ENCODE measurements at regions not wholly inside any gene's neighbourhood (a gene's known extent, or its start where the extent isn't known, plus 50 kb on each side); places are given as distances from the start of the nearest gene placed in this dataset.

DNA sequence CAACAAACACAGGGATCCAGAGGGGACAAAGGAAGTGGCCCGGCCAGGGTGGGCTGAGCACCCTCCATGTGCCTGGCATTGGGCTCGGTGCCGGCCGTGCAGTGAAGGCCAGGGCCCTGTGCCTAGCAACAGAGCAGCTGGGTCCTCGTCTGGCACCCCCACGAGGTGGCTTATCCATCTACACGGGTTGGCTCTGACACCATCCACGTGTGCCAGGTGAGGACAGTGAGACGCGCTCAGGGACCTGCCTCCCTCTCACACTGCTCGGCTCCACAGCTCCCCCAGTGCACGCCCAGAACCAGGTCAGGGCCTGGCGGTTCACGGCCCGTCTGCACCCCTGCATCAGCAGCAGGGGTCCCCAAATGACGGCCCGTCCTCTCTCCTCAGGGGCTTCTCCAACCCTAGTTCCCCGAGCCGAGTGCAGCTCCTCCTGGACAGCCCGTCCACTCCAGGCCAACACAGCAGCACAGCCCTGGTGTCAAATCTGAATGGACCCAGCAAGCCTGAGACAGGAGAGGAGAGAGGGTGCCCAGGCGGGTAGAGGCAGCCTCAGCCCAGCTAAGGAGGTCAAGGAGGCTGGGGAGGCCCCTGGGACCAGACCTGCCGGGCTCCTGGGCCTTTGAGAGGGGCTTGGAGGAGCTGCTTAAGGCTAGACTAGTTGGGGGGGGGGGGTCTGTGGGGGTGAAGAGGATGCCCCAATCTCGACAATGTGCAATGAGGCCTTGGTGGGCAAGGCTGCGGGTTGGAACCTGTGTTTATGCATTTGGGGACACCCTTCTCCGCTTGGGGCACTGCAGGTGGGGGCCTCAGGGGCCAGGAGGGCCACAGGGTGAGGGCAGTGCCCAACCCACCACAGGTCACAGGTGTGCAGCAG lies 113.6 kb downstream of the FAM53A start:
- H3K9me3 ChIP-seq (ENCODE audit: low read depth), result no peaks in the 10 kb centered on the region
- peaks cover 16% of the 10 kb centered on the region for H3K4me1 ChIP-seq (ENCODE audit: low read depth)
- DNase-seq (ENCODE audit: low read depth in 1 of 2, low spot score in 1 of 2), result no peak
- H3K36me3 ChIP-seq, result no peaks in the 10 kb centered on the region
- no peak overlapping the region for H3K4me3 ChIP-seq
- TF ChIP-seq, protein P1, sequence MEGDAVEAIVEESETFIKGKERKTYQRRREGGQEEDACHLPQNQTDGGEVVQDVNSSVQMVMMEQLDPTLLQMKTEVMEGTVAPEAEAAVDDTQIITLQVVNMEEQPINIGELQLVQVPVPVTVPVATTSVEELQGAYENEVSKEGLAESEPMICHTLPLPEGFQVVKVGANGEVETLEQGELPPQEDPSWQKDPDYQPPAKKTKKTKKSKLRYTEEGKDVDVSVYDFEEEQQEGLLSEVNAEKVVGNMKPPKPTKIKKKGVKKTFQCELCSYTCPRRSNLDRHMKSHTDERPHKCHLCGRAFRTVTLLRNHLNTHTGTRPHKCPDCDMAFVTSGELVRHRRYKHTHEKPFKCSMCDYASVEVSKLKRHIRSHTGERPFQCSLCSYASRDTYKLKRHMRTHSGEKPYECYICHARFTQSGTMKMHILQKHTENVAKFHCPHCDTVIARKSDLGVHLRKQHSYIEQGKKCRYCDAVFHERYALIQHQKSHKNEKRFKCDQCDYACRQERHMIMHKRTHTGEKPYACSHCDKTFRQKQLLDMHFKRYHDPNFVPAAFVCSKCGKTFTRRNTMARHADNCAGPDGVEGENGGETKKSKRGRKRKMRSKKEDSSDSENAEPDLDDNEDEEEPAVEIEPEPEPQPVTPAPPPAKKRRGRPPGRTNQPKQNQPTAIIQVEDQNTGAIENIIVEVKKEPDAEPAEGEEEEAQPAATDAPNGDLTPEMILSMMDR (IDR thresholded peaks at IDR 0.05; ENCODE audit: low read depth, low read length), result no peak
- H3K27ac ChIP-seq, result no peak overlapping the region
- H3K27me3 ChIP-seq, result no peaks in the 10 kb centered on the region

DNA sequence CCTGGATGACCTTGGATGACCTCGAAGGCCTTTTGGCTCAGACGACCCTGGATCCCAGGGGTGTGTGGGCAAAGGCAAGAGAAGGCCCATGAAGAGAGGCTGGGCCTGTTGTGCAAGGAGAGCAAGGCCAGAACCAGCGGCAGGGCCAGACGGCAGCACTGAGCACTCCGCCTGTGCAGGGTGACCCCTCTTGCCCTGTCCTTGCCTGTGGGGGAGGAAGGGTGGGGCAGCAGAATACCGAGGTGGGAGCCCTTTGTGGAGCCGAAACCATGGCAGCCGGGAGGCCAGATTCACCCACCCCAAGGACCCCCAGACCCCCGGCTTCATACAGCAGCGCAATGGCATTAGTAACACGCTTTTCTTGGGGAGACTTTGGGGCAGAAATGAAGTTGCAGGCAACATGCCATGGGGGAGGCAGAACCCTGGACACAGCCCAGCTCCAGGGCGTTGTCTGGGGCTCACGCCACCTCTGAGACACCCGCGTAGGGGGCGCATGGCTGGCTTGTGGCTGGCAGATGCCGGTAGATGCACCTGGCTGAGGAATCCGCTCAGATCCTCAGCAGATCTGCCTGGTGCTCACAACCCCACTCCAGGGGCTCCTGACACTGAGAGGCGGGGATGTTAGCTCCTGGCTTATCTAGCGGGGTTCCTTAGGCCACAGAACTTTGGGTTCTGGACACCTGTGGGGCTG lies 114.5 kb downstream of the FAM53A start:
- H3K27me3 ChIP-seq, result no peaks in the 10 kb centered on the region
- no peak overlapping the region for H3K4me3 ChIP-seq
- no peak overlapping the region for H3K27ac ChIP-seq
- DNase-seq (ENCODE audit: low read depth in 1 of 2, low spot score in 1 of 2), result no peak
- H3K9me3 ChIP-seq (ENCODE audit: low read depth), result no peaks in the 10 kb centered on the region
- no peaks in the 10 kb centered on the region for H3K36me3 ChIP-seq
- TF ChIP-seq, protein P1 (IDR thresholded peaks at IDR 0.05; ENCODE audit: low read depth, low read length), result no peak
- peaks cover 16% of the 10 kb centered on the region for H3K4me1 ChIP-seq (ENCODE audit: low read depth)

DNA sequence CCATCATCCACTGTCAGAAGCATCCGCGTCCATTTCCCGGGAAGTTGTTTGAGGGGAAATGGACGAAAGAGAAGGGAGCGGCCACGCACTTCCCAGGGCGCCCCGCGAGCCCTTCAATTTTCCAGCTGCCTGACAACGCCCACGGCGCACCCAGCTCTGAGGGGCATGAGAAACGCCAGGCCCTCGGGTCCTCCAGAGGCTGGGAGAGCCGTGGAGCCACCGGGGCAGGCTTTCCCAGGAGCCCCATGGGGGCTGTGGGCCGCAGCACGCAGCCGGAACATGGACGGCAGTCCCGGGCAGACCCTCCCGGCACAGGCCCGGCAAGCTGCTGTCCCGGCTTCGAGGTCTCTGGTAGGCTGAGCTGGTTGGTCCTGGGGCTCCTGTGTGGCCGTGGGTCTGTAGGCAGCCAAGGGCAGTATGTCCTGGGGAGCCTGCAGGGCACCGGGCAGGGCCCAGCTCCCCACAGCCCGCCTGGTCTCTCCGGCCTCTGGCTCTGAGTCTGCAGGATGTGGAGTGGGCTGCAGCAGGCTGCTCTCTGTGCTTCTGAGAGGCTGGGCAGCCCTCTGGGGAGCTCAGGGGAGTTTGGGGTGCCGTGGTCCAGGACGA lies 115.2 kb downstream of the FAM53A start:
- DNase-seq (ENCODE audit: low read depth in 1 of 2, low spot score in 1 of 2), result no peak
- Histone ChIP-seq H3K27ac (no peak overlapping the region), H3K27me3 (no peaks in the 10 kb centered on the region), H3K36me3 (no peaks in the 10 kb centered on the region), H3K4me3 (no peak overlapping the region), H3K4me1 (ENCODE audit: low read depth) (peaks cover 16% of the 10 kb centered on the region), H3K9me3 (ENCODE audit: low read depth) (no peaks in the 10 kb centered on the region)
- TF ChIP-seq, protein P1 (IDR thresholded peaks at IDR 0.05; ENCODE audit: low read depth, low read length), result no peak

DNA sequence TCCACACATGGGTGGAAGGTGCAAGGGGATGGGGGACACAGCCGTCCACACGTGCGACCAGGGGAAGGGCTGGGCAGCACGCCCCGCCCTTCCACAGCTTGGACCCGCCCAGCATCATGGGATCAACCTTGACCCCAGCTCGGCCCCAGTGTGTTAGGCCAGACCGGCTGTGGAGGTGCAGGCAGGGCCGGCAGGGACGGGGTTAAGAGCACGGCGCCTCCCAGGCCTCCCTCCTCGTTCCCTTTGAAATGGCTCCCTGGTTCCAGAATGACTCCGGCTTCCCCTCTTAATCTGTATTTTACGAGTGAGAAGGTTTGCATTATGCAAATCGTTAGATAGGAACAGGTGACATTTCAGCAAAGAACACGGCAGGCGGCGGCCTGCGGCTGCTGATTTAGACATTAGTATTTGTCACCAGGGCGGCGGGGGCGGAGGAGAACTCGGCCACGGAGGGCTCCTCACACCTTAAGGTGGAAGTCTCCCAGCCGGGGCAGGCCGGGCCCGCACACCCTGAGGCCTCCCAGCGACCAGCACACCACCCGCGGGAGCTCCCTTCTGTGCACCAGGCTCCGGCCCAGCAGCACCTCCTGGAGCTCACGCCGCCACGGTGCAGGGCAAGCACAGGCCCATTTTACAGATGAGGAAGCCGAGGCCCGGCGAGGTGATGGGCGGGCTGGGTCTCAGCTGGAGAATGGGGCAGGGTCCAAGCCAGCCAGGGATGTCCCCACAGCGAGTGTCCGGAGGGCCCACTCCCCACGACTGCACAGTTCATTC lies 116.1 kb downstream of the FAM53A start:
- H3K4me3 ChIP-seq, result no peak overlapping the region
- TF ChIP-seq, protein P1 (IDR thresholded peaks at IDR 0.05; ENCODE audit: low read depth, low read length), result no peak
- H3K4me1 ChIP-seq (ENCODE audit: low read depth), result peaks cover 16% of the 10 kb centered on the region
- H3K27me3 ChIP-seq, result no peaks in the 10 kb centered on the region
- no peaks in the 10 kb centered on the region for H3K36me3 ChIP-seq
- no peaks in the 10 kb centered on the region for H3K9me3 ChIP-seq (ENCODE audit: low read depth)
- no peak for DNase-seq (ENCODE audit: low read depth in 1 of 2, low spot score in 1 of 2)
- no peak overlapping the region for H3K27ac ChIP-seq

DNA sequence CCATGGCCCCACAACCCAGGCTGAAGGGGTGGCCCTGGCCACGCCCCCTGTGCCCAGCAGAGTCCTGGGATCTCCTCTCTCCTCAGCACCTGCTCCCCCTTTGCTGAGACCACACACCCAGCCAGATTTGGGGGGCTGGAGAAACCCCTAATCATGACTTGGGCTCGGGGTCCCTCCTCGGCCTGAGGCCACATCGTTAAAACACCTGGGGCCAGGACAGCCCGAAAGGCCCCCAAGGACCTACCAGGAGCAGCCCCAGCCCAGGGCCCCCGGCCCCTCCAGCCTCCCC lies 116.7 kb downstream of the FAM53A start:
- Histone ChIP-seq H3K4me3 (no peak overlapping the region), H3K36me3 (no peaks in the 10 kb centered on the region), H3K27me3 (no peaks in the 10 kb centered on the region), H3K9me3 (ENCODE audit: low read depth) (no peaks in the 10 kb centered on the region), H3K27ac (no peak overlapping the region), H3K4me1 (ENCODE audit: low read depth) (peaks cover 13% of the 10 kb centered on the region)
- TF ChIP-seq, protein P1 (IDR thresholded peaks at IDR 0.05; ENCODE audit: low read depth, low read length), result no peak
- no peak for DNase-seq (ENCODE audit: low read depth in 1 of 2, low spot score in 1 of 2)

Measured in cardiac muscle cell (in vitro differentiated cells and primary cell).